ENCODE measurements at regions not wholly inside any gene's neighbourhood (a gene's known extent, or its start where the extent isn't known, plus 50 kb on each side); places are given as distances from the start of the nearest gene placed in this dataset.
"Not testable (repeated sequence)": the region's sequence is repeated elsewhere in the genome, so short reads cannot be mapped to it uniquely, and the experiment has no call there.

GRCh38 chr9:126170286-126170823 lies 156.3 kb upstream of the MVB12B start:
- no peak for DNase-seq (ENCODE audit: low spot score)

GRCh38 chr9:126171641-126172040 lies 155.0 kb upstream of the MVB12B start:
- DNase-seq (ENCODE audit: low spot score) = no peak

- DNase-seq (ENCODE audit: low spot score) = no peak
Observed at GRCh38 chr9:126173401-126173800, 153.2 kb upstream of the MVB12B start.

- no peak for DNase-seq (ENCODE audit: low spot score)
Observed at GRCh38 chr9:126173929-126174328, 152.7 kb upstream of the MVB12B start.

- no peak for DNase-seq (ENCODE audit: low spot score)
Observed at GRCh38 chr9:126183266-126183665, 143.4 kb upstream of the MVB12B start.

- not testable (repeated sequence) for DNase-seq (ENCODE audit: low spot score)
Observed at GRCh38 chr9:126190994-126191393, 135.6 kb upstream of the MVB12B start.

GRCh38 chr9:126198854-126199253 lies 127.8 kb upstream of the MVB12B start:
- no peak for DNase-seq (ENCODE audit: low spot score)

GRCh38 chr9:126203313-126203712 lies 123.3 kb upstream of the MVB12B start:
- DNase-seq (ENCODE audit: low spot score) = no peak

- DNase-seq (ENCODE audit: low spot score) = no peak
Observed at GRCh38 chr9:126204197-126204596, 122.4 kb upstream of the MVB12B start.

GRCh38 chr9:126204708-126205225 lies 121.9 kb upstream of the MVB12B start:
- DNase-seq (ENCODE audit: low spot score) = no peak

GRCh38 chr9:126205265-126205664 lies 121.4 kb upstream of the MVB12B start:
- no peak for DNase-seq (ENCODE audit: low spot score)

- DNase-seq (ENCODE audit: low spot score) = no peak
Observed at GRCh38 chr9:126205845-126206498, 120.7 kb upstream of the MVB12B start.

- DNase-seq (ENCODE audit: low spot score) = no peak
Observed at GRCh38 chr9:126207256-126207655, 119.4 kb upstream of the MVB12B start.

GRCh38 chr9:126208216-126208758 lies 118.3 kb upstream of the MVB12B start:
- DNase-seq (ENCODE audit: low spot score) = no peak

GRCh38 chr9:126211441-126212074 lies 115.1 kb upstream of the MVB12B start:
- DNase-seq (ENCODE audit: low spot score) = no peak

- DNase-seq (ENCODE audit: low spot score) = no peak
Observed at GRCh38 chr9:126215486-126215885, 111.1 kb upstream of the MVB12B start.

- no peak for DNase-seq (ENCODE audit: low spot score)
Observed at GRCh38 chr9:126216826-126217225, 109.8 kb upstream of the MVB12B start.

GRCh38 chr9:126217250-126217653 lies 109.4 kb upstream of the MVB12B start:
- DNase-seq (ENCODE audit: low spot score) = no peak

GRCh38 chr9:126217797-126218196 lies 108.8 kb upstream of the MVB12B start:
- no peak for DNase-seq (ENCODE audit: low spot score)

- DNase-seq (ENCODE audit: low spot score) = no peak
Observed at GRCh38 chr9:126218359-126219125, 108.1 kb upstream of the MVB12B start.

GRCh38 chr9:126219166-126219565 lies 107.5 kb upstream of the MVB12B start:
- DNase-seq (ENCODE audit: low spot score) = no peak

GRCh38 chr9:126219648-126220063 lies 107.0 kb upstream of the MVB12B start:
- DNase-seq (ENCODE audit: low spot score) = no peak

Measured in kidney tubule cell (primary cell).